Choroid plexus epithelial cell (primary cell): ENCODE measurements at regions not wholly inside any gene's neighbourhood (a gene's known extent, or its start where the extent isn't known, plus 50 kb on each side); places are given as distances from the start of the nearest gene placed in this dataset.

Experiments used
- DNase-seq: peaks from one replicate; pipeline ENCODE4 v3.0.0-alpha.2; 2010; ENCODE audit warnings: low read depth
- H3K4me3 ChIP-seq: 2 replicates; pipeline ENCODE4 v1.5.1; 2011; ENCODE audit warnings: low read depth, mild to moderate bottlenecking, control low read depth, low read length, moderate library complexity
- CTCF ChIP-seq: conservative IDR thresholded peaks from 2 replicates; pipeline ENCODE4 v1.5.1; 2011; ENCODE audit warnings: low read depth, mild to moderate bottlenecking, control low read depth, inconsistent platforms, low read length, moderate library complexity

- TF ChIP-seq CTCF: no peak
These were observed 277.2 kb upstream of the BCHE start for GRCh38 chr3:166114448-166114847.

GRCh38 chr3:166111562-166111961, 274.3 kb upstream of the BCHE start:
- no peak for TF ChIP-seq CTCF
- no peak for DNase-seq
- H3K4me3 ChIP-seq: no peak overlapping the region

More at GRCh38 chr3:166114448-166114847, 277.2 kb upstream of the BCHE start:
- H3K4me3 ChIP-seq: no peak overlapping the region
- DNase-seq: no peak

GRCh38 chr3:166110102-166110501, 272.9 kb upstream of the BCHE start:
- no peak for TF ChIP-seq CTCF
- H3K4me3 ChIP-seq: no peak overlapping the region
- DNase-seq: no peak

- no peak overlapping the region for H3K4me3 ChIP-seq
- TF ChIP-seq CTCF: no peak
- DNase-seq: no peak
These were observed 267.7 kb upstream of the BCHE start for GRCh38 chr3:166104938-166105337.

GRCh38 chr3:166100730-166101129, 263.5 kb upstream of the BCHE start:
- no peak for DNase-seq
- H3K4me3 ChIP-seq: no peak overlapping the region
- TF ChIP-seq CTCF: no peak

- no peak overlapping the region for H3K4me3 ChIP-seq
- no peak for DNase-seq
- no peak for TF ChIP-seq CTCF
These were observed 252.4 kb upstream of the BCHE start for GRCh38 chr3:166089575-166089974.

- DNase-seq: no peak
- TF ChIP-seq CTCF: no peak
- H3K4me3 ChIP-seq: no peak overlapping the region
These were observed 248.1 kb upstream of the BCHE start for GRCh38 chr3:166085164-166085856.
